ENCODE measurements at regions not wholly inside any gene's neighbourhood (a gene's known extent, or its start where the extent isn't known, plus 50 kb on each side); places are given as distances from the start of the nearest gene placed in this dataset.

GRCh38 chr2:204234879-204235278 is 298.3 kb downstream of the ICOS start:
- DNase-seq (ENCODE audit: extremely low read depth, low read depth): no peak
- TF ChIP-seq CTCF (IDR thresholded peaks at IDR 0.05; ENCODE audit: low read depth, low read length, missing control alignments): no peak
- no peak overlapping the region for H3K4me3 ChIP-seq (replicated peaks; ENCODE audit: low read depth, low read length)

DNA sequence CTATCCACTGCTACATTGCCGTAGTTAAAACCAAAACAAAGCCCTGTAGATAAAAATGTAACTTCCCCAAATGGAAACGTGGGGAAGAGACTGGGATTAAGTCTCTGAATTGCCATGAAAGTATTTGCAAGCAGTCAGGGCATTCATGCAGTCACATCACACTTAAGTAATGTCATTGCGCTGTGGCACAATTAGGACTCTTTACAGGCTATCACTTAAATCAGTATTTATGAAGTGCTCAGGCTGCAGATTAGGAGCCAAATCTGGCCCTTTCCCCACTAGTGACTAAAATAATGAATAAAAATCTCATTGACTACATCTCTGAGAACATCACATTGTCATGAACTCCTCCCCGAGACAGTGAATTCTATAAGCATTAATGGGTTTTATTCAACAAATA is 300.9 kb downstream of the ICOS start:
- no peak for DNase-seq (ENCODE audit: extremely low read depth, low read depth)
- H3K4me3 ChIP-seq (replicated peaks; ENCODE audit: low read depth, low read length): no peak overlapping the region
- no peak for TF ChIP-seq CTCF (IDR thresholded peaks at IDR 0.05; ENCODE audit: low read depth, low read length, missing control alignments)

GRCh38 chr2:204239411-204240165 is 303.0 kb downstream of the ICOS start:
- no peak for TF ChIP-seq CTCF (IDR thresholded peaks at IDR 0.05; ENCODE audit: low read depth, low read length, missing control alignments)
- no peak for DNase-seq (ENCODE audit: extremely low read depth, low read depth)
- no peak overlapping the region for H3K4me3 ChIP-seq (replicated peaks; ENCODE audit: low read depth, low read length)

GRCh38 chr2:204240961-204241360 is 304.3 kb upstream of the PARD3B start:
- H3K4me3 ChIP-seq (replicated peaks; ENCODE audit: low read depth, low read length): no peak overlapping the region
- TF ChIP-seq CTCF (IDR thresholded peaks at IDR 0.05; ENCODE audit: low read depth, low read length, missing control alignments): no peak

GRCh38 chr2:204249437-204249836 is 295.8 kb upstream of the PARD3B start:
- no peak for DNase-seq (ENCODE audit: extremely low read depth, low read depth)
- no peak for TF ChIP-seq CTCF (IDR thresholded peaks at IDR 0.05; ENCODE audit: low read depth, low read length, missing control alignments)
- H3K4me3 ChIP-seq (replicated peaks; ENCODE audit: low read depth, low read length): no peak overlapping the region

More at GRCh38 chr2:204240961-204241360, 304.3 kb upstream of the PARD3B start:
- DNase-seq (ENCODE audit: extremely low read depth, low read depth): no peak

GRCh38 chr2:204250692-204251091 is 294.6 kb upstream of the PARD3B start:
- DNase-seq (ENCODE audit: extremely low read depth, low read depth): no peak
- TF ChIP-seq CTCF (IDR thresholded peaks at IDR 0.05; ENCODE audit: low read depth, low read length, missing control alignments): no peak
- no peak overlapping the region for H3K4me3 ChIP-seq (replicated peaks; ENCODE audit: low read depth, low read length)

Measured in HFF-Myc (cell line).